RWPE2 (cell line): ENCODE measurements at regions not wholly inside any gene's neighbourhood (a gene's known extent, or its start where the extent isn't known, plus 50 kb on each side); places are given as distances from the start of the nearest gene placed in this dataset.
"Not testable (repeated sequence)": the region's sequence is repeated elsewhere in the genome, so short reads cannot be mapped to it uniquely, and the experiment has no call there.

Experiments
- ATAC-seq: fragments of 200-7000 bp; cut with Tn5 transposase; 3 replicates; pipeline ENCODE4 v1.9.1; 2021; ENCODE audit warnings: low read depth
- DNase-seq: peaks from one replicate; pipeline ENCODE4 v3.0.0-alpha.2; 2020; ENCODE audit warnings: low spot score
- H3K27ac ChIP-seq: fragments of 450-650 bp; 2 replicates; pipeline ENCODE4 v1.5.1; 2017; ENCODE audit warnings: mild to moderate bottlenecking; ENCODE audit not compliant: poor library complexity, severe bottlenecking
- H3K27me3 ChIP-seq: fragments of 250-450 bp; sonication (Bioruptor Pico); 2 replicates; pipeline ENCODE4 v1.5.1; 2021; ENCODE audit warnings: mild to moderate bottlenecking, moderate library complexity; ENCODE audit not compliant: insufficient read depth, poor library complexity, severe bottlenecking
- H3K36me3 ChIP-seq: fragments of 250-450 bp; sonication (Bioruptor Pico); 2 replicates; pipeline ENCODE4 v1.5.1; 2020; ENCODE audit warnings: low read depth, mild to moderate bottlenecking, moderate library complexity
- H3K4me1 ChIP-seq: fragments of 250-450 bp; sonication (Bioruptor Pico); 2 replicates; pipeline ENCODE4 v1.5.1; 2021; ENCODE audit warnings: mild to moderate bottlenecking, moderate library complexity; ENCODE audit not compliant: insufficient read depth, poor library complexity, severe bottlenecking
- H3K4me3 ChIP-seq: fragments of 250-450 bp; sonication (Bioruptor Pico); 2 replicates; pipeline ENCODE4 v1.5.1; 2021; ENCODE audit warnings: mild to moderate bottlenecking, moderate library complexity; ENCODE audit not compliant: severe bottlenecking
- H3K9me3 ChIP-seq: fragments of 250-450 bp; sonication (Bioruptor Pico); 2 replicates; pipeline ENCODE4 v1.5.1; 2021; ENCODE audit warnings: mild to moderate bottlenecking, moderate library complexity; ENCODE audit not compliant: severe bottlenecking
- TF ChIP-seq, protein P1 (sequence below): fragments of 450-650 bp; IDR thresholded peaks from one replicate; pipeline ENCODE4 v1.5.1; 2017; ENCODE audit warnings: mild to moderate bottlenecking, moderate library complexity; ENCODE audit not compliant: poor library complexity, severe bottlenecking

DNA sequence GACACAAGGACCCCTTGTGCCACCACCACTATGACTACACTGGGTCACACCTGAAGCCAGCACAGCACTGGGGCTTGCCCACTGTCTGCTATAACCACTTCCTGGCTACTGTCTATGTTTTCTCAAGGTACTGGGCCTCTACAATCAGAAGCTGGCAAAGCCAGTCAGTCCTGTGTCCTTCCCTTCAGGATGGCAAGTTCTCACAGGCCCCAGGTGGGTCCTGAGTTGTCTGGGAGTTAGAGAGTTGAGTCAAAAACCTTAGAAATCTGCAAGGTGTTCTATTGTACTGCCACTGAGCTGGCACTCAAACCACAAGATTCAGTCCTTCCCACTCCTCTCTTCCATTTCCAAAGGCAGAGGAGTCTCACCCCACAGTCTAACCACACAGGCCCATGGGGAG lies 705.5 kb downstream of the IPMK start:
- Histone ChIP-seq H3K27ac (no peak overlapping the region), H3K9me3 (no peaks in the 10 kb centered on the region), H3K36me3 (no peaks in the 10 kb centered on the region), H3K4me1 (no peaks in the 10 kb centered on the region), H3K4me3 (no peak overlapping the region), H3K27me3 (no peaks in the 10 kb centered on the region)
- DNase-seq = no peak
- TF ChIP-seq, protein P1, sequence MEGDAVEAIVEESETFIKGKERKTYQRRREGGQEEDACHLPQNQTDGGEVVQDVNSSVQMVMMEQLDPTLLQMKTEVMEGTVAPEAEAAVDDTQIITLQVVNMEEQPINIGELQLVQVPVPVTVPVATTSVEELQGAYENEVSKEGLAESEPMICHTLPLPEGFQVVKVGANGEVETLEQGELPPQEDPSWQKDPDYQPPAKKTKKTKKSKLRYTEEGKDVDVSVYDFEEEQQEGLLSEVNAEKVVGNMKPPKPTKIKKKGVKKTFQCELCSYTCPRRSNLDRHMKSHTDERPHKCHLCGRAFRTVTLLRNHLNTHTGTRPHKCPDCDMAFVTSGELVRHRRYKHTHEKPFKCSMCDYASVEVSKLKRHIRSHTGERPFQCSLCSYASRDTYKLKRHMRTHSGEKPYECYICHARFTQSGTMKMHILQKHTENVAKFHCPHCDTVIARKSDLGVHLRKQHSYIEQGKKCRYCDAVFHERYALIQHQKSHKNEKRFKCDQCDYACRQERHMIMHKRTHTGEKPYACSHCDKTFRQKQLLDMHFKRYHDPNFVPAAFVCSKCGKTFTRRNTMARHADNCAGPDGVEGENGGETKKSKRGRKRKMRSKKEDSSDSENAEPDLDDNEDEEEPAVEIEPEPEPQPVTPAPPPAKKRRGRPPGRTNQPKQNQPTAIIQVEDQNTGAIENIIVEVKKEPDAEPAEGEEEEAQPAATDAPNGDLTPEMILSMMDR = no peak
- no peak for ATAC-seq

DNA sequence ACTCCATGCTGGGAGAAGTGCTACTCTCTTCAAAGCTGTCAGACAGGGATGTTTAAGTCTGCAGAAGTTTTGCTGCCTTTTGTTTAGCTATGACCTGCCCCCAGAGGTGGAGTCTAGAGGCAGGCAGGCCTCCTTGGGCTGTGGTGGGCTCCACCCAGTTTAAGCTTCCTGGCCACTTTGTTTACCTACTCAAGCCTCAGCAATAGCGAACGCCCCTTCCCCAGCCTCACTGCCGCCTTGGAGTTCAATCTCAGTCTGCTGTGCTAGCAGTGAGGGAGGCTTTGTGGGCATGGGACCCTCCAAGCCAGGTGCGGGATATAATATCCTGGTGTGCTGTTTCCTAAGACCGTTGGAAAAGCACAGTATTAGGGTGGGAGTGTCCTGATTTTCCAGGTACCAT lies 715.9 kb downstream of the IPMK start:
- not testable (repeated sequence) for H3K4me3 ChIP-seq, H3K9me3 ChIP-seq, ATAC-seq, H3K4me1 ChIP-seq, H3K27me3 ChIP-seq, DNase-seq, H3K27ac ChIP-seq, H3K36me3 ChIP-seq

GRCh38 chr10:57535306-57535705 lies 732.4 kb downstream of the IPMK start:
- H3K4me3 ChIP-seq = no peak overlapping the region
- H3K36me3 ChIP-seq = no peaks in the 10 kb centered on the region
- DNase-seq (no peak), ATAC-seq (no peak)
- H3K27me3 ChIP-seq = no peaks in the 10 kb centered on the region
- TF ChIP-seq, protein P1 = no peak
- no peaks in the 10 kb centered on the region for H3K4me1 ChIP-seq
- no peaks in the 10 kb centered on the region for H3K9me3 ChIP-seq
- no peak overlapping the region for H3K27ac ChIP-seq

- Histone ChIP-seq H3K36me3 (no peaks in the 10 kb centered on the region), H3K4me1 (no peaks in the 10 kb centered on the region), H3K9me3 (no peaks in the 10 kb centered on the region), H3K27me3 (no peaks in the 10 kb centered on the region), H3K4me3 (no peak overlapping the region), H3K27ac (no peak overlapping the region)
- no peak for ATAC-seq
- DNase-seq = no peak
- TF ChIP-seq, protein P1 = no peak
Observed at GRCh38 chr10:57513637-57514036, 754.1 kb downstream of the IPMK start.

- ATAC-seq (no peak), DNase-seq (no peak)
- H3K4me1 ChIP-seq = no peaks in the 10 kb centered on the region
- H3K27me3 ChIP-seq = no peaks in the 10 kb centered on the region
- H3K27ac ChIP-seq = no peak overlapping the region
- TF ChIP-seq, protein P1 = no peak
- H3K36me3 ChIP-seq = no peaks in the 10 kb centered on the region
- no peaks in the 10 kb centered on the region for H3K9me3 ChIP-seq
- no peak overlapping the region for H3K4me3 ChIP-seq
Observed at GRCh38 chr10:57507788-57508187, 759.9 kb downstream of the IPMK start.
